ENCODE measurements at regions not wholly inside any gene's neighbourhood (a gene's known extent, or its start where the extent isn't known, plus 50 kb on each side); places are given as distances from the start of the nearest gene placed in this dataset.
"Not testable (repeated sequence)": the region's sequence is repeated elsewhere in the genome, so short reads cannot be mapped to it uniquely, and the experiment has no call there.

- DNase-seq, result no peak
Observed at GRCh38 chr1:194040496-194040895, 854.1 kb upstream of the B3GALT2 start.

- DNase-seq, result no peak
Observed at GRCh38 chr1:194039578-194039977, 853.2 kb upstream of the B3GALT2 start.

GRCh38 chr1:194033646-194034045 is 847.2 kb upstream of the B3GALT2 start:
- no peak for DNase-seq

- DNase-seq, result no peak
Observed at GRCh38 chr1:194028002-194028401, 841.6 kb upstream of the B3GALT2 start.

DNA sequence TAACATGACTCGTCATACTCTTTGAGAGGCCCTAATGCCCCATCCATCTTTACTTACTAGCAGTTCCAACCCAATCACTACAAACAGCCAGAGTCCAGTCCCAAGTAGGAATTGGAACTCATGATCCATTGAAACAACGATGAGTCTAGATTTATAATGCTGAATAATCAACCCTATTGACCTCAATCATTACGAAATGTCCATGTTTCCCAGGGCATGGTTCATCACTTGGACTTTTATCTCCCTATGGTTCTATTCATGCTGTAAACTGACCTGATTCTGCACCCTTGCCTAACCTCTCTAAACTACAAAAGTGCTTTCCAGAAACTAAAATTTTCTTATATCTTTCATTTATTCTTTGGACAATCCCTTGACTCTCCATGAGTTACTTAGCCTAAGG is 840.0 kb upstream of the B3GALT2 start:
- peak in 1 of 3 donors; percentile 3 for DNase-seq

DNA sequence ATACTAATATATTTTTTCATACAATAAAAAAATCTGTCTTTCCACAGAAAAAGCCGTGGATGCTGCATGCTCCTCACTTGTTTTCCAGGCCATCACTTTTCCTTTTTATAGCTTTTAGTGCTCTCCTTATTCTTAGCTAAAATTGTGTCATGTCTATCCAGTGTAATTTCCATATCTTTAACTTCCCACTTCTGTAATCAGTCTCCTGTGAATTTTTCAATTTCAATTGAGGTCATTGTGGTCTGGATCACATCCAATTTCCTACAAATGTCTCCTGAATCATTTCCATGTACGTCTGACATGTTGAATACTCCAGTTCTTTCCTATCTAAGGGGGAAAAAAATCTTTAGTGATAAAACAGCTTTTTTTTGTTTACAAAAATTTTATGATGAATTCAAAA is 838.2 kb upstream of the B3GALT2 start:
- peak; percentile 32 to 74 (median 35) for DNase-seq

DNA sequence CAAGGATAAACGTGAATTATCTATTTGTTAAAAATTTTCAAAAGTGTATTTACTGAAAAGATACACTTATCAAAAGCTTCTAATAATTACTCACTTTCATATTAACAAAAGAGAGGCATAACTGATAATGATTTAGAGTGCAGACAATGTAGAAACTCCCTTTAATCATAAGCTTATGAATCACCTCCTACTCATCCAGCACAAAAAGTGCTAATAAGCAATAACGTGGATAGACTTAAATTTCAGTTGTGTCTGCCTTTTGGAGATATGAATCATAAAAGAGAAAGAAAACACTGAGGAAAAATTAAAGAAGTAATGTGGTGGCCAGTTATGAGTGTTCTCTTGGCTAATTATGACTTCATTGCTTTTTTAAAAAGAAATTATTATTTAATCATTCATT is 827.6 kb upstream of the B3GALT2 start:
- DNase-seq, result peak; percentile 16 to 58 (median 18)

- peak in 1 of 3 donors; percentile 3 for DNase-seq
Observed at GRCh38 chr1:194013561-194013960, 827.1 kb upstream of the B3GALT2 start.

DNA sequence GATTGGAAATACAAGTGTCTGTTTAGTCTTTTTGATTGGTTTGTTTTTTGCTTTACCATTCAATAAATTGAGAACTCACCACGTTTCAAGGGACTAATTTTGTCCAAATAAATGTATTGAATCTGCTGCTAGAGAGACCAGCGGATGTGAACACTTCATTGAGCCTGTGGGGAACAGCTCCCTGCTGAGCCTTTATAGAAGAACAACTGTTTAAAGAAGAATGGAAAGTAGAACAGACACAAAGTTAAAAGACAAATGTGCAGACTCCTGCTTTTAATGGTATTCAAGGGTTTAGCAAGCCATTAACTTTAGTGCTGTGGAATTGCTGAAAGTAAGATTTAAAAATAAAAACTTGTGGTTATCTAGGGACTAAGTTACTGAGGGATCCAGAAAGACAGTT is 817.7 kb upstream of the B3GALT2 start:
- no peak for DNase-seq

- not testable (repeated sequence) for DNase-seq
Observed at GRCh38 chr1:194001726-194002350, 815.4 kb upstream of the B3GALT2 start.

- DNase-seq, result no peak
Observed at GRCh38 chr1:193988885-193989284, 802.5 kb upstream of the B3GALT2 start.

DNA sequence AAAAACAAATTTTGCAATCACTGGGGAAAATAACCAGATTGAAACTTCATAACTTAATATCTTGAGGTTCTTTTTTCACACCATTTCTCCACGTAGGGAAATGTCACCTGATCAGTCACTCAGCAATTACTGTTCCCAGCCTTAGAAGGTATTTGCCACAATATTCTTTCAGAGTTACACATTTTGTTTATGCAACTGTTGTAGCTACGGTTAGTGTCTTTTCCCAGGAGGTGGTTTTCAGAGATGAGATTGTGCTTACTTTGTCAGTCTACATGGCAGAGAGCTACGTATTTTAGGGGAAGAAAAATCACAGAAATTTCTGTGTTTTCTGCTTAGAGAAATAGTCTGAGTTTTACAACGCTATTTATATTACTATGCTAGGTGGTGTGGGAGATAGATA is 792.8 kb upstream of the B3GALT2 start:
- no peak for DNase-seq

DNA sequence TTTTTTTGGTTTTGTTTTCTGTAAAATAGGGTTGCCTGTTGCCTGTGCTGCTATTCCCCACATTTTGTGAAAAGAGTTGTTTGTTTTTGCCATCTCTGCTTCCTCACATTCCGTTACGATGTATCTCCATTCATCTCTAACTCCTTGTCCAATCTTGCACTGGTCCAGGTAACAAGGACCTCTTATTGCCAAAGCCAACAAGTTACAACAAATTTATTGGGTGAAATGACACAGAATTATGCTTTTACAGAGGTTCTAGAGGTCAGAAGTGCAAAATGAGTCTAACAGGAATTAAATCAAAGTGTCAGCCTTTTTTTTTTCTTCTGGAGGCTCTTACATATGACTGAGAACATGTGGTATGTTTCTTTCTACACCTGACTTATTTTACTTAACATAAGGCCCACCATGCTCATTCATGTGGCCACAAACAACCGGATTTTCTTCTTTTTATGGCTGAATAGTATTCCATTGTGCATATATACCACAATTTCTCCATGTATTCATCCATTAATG is 787.9 kb upstream of the B3GALT2 start:
- DNase-seq, result no peak

GRCh38 chr1:193973428-193973827 is 787.0 kb upstream of the B3GALT2 start:
- DNase-seq, result no peak

- no peak for DNase-seq
Observed at GRCh38 chr1:193971595-193971994, 785.2 kb upstream of the B3GALT2 start.

- no peak for DNase-seq
Observed at GRCh38 chr1:193960499-193960898, 774.1 kb upstream of the B3GALT2 start.

DNA sequence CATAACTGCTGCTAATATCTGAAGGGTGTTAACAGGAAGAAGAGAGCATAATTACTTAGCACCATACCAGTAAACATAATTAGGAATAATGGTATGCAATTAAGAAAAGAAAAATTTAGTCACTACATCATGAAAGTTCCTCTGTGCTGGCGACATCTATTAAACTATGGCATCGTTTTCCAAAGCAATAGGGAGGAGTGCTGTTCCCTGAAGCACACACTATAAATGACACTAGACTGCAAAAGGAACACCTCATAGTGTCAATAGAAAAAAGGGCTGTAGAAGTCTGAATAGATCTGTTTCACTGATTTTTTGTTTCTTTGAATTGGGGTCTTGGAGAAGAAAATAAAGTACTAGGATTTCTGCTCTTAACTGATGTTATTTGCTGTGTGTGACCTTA is 773.6 kb upstream of the B3GALT2 start:
- no peak for DNase-seq

DNA sequence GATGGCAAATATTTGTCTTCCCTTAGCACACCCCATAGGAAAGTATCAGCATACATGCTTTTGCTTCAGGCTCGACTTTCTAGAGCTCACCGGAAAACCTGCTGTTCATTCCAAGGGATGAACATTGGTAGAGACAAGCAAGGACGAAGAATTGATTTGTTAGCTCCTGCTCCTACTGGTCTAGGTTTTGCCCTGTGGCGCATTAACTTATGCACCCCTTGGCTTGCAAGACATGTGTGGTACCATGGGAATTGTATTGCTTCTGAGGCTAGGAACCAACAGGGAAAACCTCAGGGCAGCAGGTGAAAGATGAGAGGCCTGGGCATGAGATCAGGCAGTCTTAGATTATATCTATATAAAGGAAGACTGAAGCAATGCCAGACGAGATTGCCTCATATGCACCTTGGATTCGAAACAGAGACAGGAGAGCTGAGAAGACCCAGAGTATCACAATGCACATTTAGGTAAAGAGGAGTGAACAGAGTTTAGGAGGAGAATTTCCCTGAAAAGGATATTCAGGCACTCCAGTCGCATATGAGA is 771.2 kb upstream of the B3GALT2 start:
- no peak for DNase-seq

DNA sequence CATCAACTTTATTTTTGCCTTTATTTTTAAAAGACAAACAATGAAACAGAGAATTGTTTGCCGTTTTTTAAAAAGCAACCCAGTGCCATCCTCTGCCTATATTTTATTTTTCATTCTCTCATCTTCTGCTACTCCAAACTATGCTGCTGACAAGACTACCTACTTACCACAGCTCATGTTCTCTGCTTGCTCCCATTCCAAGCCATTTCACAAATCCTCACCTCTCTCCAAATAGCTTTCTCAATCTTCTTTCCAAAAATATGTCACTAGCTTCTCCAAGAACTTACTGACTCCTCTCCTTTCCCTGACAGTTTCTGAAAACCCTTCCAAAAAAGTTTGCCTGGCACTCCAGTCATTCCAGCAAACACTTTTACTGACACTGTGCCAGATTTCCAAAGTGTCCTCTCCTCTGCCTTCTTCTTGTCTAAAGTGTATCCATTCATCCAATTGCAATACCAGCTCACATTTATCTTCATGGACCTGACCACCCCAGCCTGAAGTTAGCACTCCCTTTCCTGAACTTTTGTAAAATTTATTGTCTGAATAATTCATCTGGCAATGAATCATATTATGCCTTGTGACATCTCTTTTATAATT is 766.5 kb upstream of the B3GALT2 start:
- no peak for DNase-seq

- DNase-seq, result no peak
Observed at GRCh38 chr1:193951984-193952383, 765.6 kb upstream of the B3GALT2 start.

GRCh38 chr1:193944454-193944853 is 758.0 kb upstream of the B3GALT2 start:
- no peak for DNase-seq

DNA sequence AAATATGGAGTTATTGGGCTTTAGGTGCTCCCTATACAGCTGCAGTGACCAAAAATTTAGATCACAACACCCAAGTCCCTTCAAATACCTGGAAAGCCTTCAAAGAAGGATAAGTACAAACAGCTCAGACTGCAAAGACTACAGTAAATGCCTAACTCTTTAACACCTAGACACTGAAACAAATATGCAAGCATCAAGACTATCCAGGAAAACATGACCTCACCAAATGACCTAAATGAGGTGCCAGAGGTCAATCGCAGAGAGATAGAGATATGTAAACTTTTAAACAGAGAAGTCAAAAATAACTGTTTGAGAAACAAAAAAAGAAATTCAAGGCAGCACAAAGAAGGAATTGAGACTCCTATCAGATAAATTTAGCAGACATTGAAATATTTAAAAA is 753.8 kb upstream of the B3GALT2 start:
- DNase-seq, result no peak

GRCh38 chr1:193939585-193939984 is 753.2 kb upstream of the B3GALT2 start:
- no peak for DNase-seq

DNA sequence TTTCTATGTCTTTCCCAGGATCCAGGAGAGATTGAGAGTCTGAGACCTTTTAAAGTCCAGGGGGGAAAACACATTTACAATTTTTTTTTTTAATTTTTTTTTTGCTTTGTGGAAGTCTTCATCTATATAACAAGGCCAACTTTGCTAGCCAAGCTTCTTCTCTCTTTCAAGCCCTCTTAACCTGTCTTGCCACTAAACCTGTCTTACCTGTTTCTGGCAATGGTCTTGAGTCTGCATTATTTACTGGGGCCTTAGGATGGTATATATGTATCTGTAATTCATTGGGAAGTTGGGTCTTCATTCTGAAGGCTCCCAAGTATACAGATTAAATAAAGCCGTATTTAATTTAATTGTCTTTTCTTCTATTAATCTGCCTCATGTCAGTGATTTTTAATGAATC is 750.9 kb upstream of the B3GALT2 start:
- no peak for DNase-seq

- DNase-seq, result no peak
Observed at GRCh38 chr1:193932979-193933378, 746.6 kb upstream of the B3GALT2 start.
